ENCODE measurements at regions not wholly inside any gene's neighbourhood (a gene's known extent, or its start where the extent isn't known, plus 50 kb on each side); places are given as distances from the start of the nearest gene placed in this dataset.

- Mint-ChIP-seq H3K36me3 (ENCODE audit: insufficient read depth) (no peaks in the 10 kb centered on the region), H3K9me3 (no peaks in the 10 kb centered on the region), H3K27me3 (ENCODE audit: low read depth) (no peaks in the 10 kb centered on the region), H3K4me1 (ENCODE audit: low read depth) (no peaks in the 10 kb centered on the region), H3K4me3 (no peak overlapping the region)
- DNase-seq, result no peak
- ATAC-seq, result no peak
Observed at GRCh38 chr5:107199756-107200155, 471.0 kb downstream of the EFNA5 start.

GRCh38 chr5:107196500-107197059, 474.2 kb downstream of the EFNA5 start:
- Mint-ChIP-seq H3K9me3 (peaks cover 4% of the 10 kb centered on the region), H3K4me3 (no peak overlapping the region), H3K4me1 (ENCODE audit: low read depth) (no peaks in the 10 kb centered on the region), H3K27me3 (ENCODE audit: low read depth) (no peaks in the 10 kb centered on the region), H3K36me3 (ENCODE audit: insufficient read depth) (no peaks in the 10 kb centered on the region)
- no peak for DNase-seq
- no peak for ATAC-seq

GRCh38 chr5:107195890-107196395, 474.8 kb downstream of the EFNA5 start:
- no peaks in the 10 kb centered on the region for H3K27me3 Mint-ChIP-seq (ENCODE audit: low read depth)
- H3K36me3 Mint-ChIP-seq (ENCODE audit: insufficient read depth), result no peaks in the 10 kb centered on the region
- H3K4me1 Mint-ChIP-seq (ENCODE audit: low read depth), result no peaks in the 10 kb centered on the region
- H3K9me3 Mint-ChIP-seq, result peaks cover 4% of the 10 kb centered on the region
- no peak for DNase-seq
- no peak overlapping the region for H3K4me3 Mint-ChIP-seq
- no peak for ATAC-seq

- no peaks in the 10 kb centered on the region for H3K4me1 Mint-ChIP-seq (ENCODE audit: low read depth)
- H3K36me3 Mint-ChIP-seq (ENCODE audit: insufficient read depth), result no peaks in the 10 kb centered on the region
- DNase-seq (no peak), ATAC-seq (no peak)
- H3K27me3 Mint-ChIP-seq (ENCODE audit: low read depth), result no peaks in the 10 kb centered on the region
- H3K4me3 Mint-ChIP-seq, result no peak overlapping the region
- H3K9me3 Mint-ChIP-seq, result peaks cover 5% of the 10 kb centered on the region
Observed at GRCh38 chr5:107184871-107185270, 485.9 kb downstream of the EFNA5 start.

GRCh38 chr5:107184066-107184465, 486.7 kb downstream of the EFNA5 start:
- DNase-seq, result no peak
- no peak for ATAC-seq
- H3K27me3 Mint-ChIP-seq (ENCODE audit: low read depth), result no peaks in the 10 kb centered on the region
- H3K36me3 Mint-ChIP-seq (ENCODE audit: insufficient read depth), result no peaks in the 10 kb centered on the region
- H3K9me3 Mint-ChIP-seq, result peaks cover 5% of the 10 kb centered on the region
- H3K4me3 Mint-ChIP-seq, result no peak overlapping the region
- H3K4me1 Mint-ChIP-seq (ENCODE audit: low read depth), result no peaks in the 10 kb centered on the region

- Mint-ChIP-seq H3K4me1 (ENCODE audit: low read depth) (no peaks in the 10 kb centered on the region), H3K9me3 (peaks cover 7% of the 10 kb centered on the region), H3K4me3 (no peak overlapping the region), H3K27me3 (ENCODE audit: low read depth) (no peaks in the 10 kb centered on the region), H3K36me3 (ENCODE audit: insufficient read depth) (no peaks in the 10 kb centered on the region)
- DNase-seq (no peak), ATAC-seq (no peak)
Observed at GRCh38 chr5:107170620-107171019, 500.1 kb downstream of the EFNA5 start.

- Mint-ChIP-seq H3K9me3 (peaks cover 7% of the 10 kb centered on the region), H3K4me3 (no peak overlapping the region), H3K27me3 (ENCODE audit: low read depth) (no peaks in the 10 kb centered on the region), H3K36me3 (ENCODE audit: insufficient read depth) (no peaks in the 10 kb centered on the region), H3K4me1 (ENCODE audit: low read depth) (no peaks in the 10 kb centered on the region)
- DNase-seq (no peak), ATAC-seq (no peak)
Observed at GRCh38 chr5:107169867-107170266, 500.9 kb downstream of the EFNA5 start.

- ATAC-seq (no peak), DNase-seq (no peak)
- no peaks in the 10 kb centered on the region for H3K27me3 Mint-ChIP-seq (ENCODE audit: low read depth)
- H3K4me1 Mint-ChIP-seq (ENCODE audit: low read depth), result no peaks in the 10 kb centered on the region
- H3K36me3 Mint-ChIP-seq (ENCODE audit: insufficient read depth), result no peaks in the 10 kb centered on the region
- H3K4me3 Mint-ChIP-seq, result no peak overlapping the region
- peaks cover 7% of the 10 kb centered on the region for H3K9me3 Mint-ChIP-seq
Observed at GRCh38 chr5:107168848-107169752, 501.6 kb downstream of the EFNA5 start.

- ATAC-seq (no peak), DNase-seq (no peak)
- no peaks in the 10 kb centered on the region for H3K36me3 Mint-ChIP-seq (ENCODE audit: insufficient read depth)
- no peaks in the 10 kb centered on the region for H3K4me1 Mint-ChIP-seq (ENCODE audit: low read depth)
- peaks cover 7% of the 10 kb centered on the region for H3K9me3 Mint-ChIP-seq
- H3K4me3 Mint-ChIP-seq, result no peak overlapping the region
- H3K27me3 Mint-ChIP-seq (ENCODE audit: low read depth), result no peaks in the 10 kb centered on the region
Observed at GRCh38 chr5:107168086-107168485, 502.7 kb downstream of the EFNA5 start.

GRCh38 chr5:107165296-107165695, 505.4 kb downstream of the EFNA5 start:
- ATAC-seq (no peak), DNase-seq (no peak)
- H3K4me1 Mint-ChIP-seq (ENCODE audit: low read depth), result no peaks in the 10 kb centered on the region
- no peak overlapping the region for H3K4me3 Mint-ChIP-seq
- H3K9me3 Mint-ChIP-seq, result peaks cover 6% of the 10 kb centered on the region
- H3K27me3 Mint-ChIP-seq (ENCODE audit: low read depth), result no peaks in the 10 kb centered on the region
- no peaks in the 10 kb centered on the region for H3K36me3 Mint-ChIP-seq (ENCODE audit: insufficient read depth)

GRCh38 chr5:107157809-107158208, 512.9 kb downstream of the EFNA5 start:
- no peak for ATAC-seq
- DNase-seq, result no peak
- no peak overlapping the region for H3K4me3 Mint-ChIP-seq
- peaks cover 5% of the 10 kb centered on the region for H3K9me3 Mint-ChIP-seq
- no peaks in the 10 kb centered on the region for H3K36me3 Mint-ChIP-seq (ENCODE audit: insufficient read depth)
- no peaks in the 10 kb centered on the region for H3K4me1 Mint-ChIP-seq (ENCODE audit: low read depth)
- no peaks in the 10 kb centered on the region for H3K27me3 Mint-ChIP-seq (ENCODE audit: low read depth)

- H3K27me3 Mint-ChIP-seq (ENCODE audit: low read depth), result no peaks in the 10 kb centered on the region
Observed at GRCh38 chr5:107155707-107156106, 515.0 kb downstream of the EFNA5 start.

GRCh38 chr5:107154593-107154992, 516.1 kb downstream of the EFNA5 start:
- no peaks in the 10 kb centered on the region for H3K9me3 Mint-ChIP-seq
- no peak for DNase-seq
- H3K4me1 Mint-ChIP-seq (ENCODE audit: low read depth), result no peaks in the 10 kb centered on the region
- no peak for ATAC-seq
- H3K4me3 Mint-ChIP-seq, result no peak overlapping the region
- no peaks in the 10 kb centered on the region for H3K27me3 Mint-ChIP-seq (ENCODE audit: low read depth)
- no peaks in the 10 kb centered on the region for H3K36me3 Mint-ChIP-seq (ENCODE audit: insufficient read depth)

More at GRCh38 chr5:107155707-107156106, 515.0 kb downstream of the EFNA5 start:
- Mint-ChIP-seq H3K4me3 (no peak overlapping the region), H3K9me3 (peaks cover 3% of the 10 kb centered on the region), H3K4me1 (ENCODE audit: low read depth) (no peaks in the 10 kb centered on the region), H3K36me3 (ENCODE audit: insufficient read depth) (no peaks in the 10 kb centered on the region)
- ATAC-seq (no peak), DNase-seq (no peak)

- no peaks in the 10 kb centered on the region for H3K9me3 Mint-ChIP-seq
- H3K27me3 Mint-ChIP-seq (ENCODE audit: low read depth), result no peaks in the 10 kb centered on the region
- ATAC-seq (no peak), DNase-seq (no peak)
- H3K36me3 Mint-ChIP-seq (ENCODE audit: insufficient read depth), result no peaks in the 10 kb centered on the region
- no peaks in the 10 kb centered on the region for H3K4me1 Mint-ChIP-seq (ENCODE audit: low read depth)
- H3K4me3 Mint-ChIP-seq, result no peak overlapping the region
Observed at GRCh38 chr5:107153283-107153682, 517.5 kb downstream of the EFNA5 start.
